ENCODE measurements at regions not wholly inside any gene's neighbourhood (a gene's known extent, or its start where the extent isn't known, plus 50 kb on each side); places are given as distances from the start of the nearest gene placed in this dataset.

DNA sequence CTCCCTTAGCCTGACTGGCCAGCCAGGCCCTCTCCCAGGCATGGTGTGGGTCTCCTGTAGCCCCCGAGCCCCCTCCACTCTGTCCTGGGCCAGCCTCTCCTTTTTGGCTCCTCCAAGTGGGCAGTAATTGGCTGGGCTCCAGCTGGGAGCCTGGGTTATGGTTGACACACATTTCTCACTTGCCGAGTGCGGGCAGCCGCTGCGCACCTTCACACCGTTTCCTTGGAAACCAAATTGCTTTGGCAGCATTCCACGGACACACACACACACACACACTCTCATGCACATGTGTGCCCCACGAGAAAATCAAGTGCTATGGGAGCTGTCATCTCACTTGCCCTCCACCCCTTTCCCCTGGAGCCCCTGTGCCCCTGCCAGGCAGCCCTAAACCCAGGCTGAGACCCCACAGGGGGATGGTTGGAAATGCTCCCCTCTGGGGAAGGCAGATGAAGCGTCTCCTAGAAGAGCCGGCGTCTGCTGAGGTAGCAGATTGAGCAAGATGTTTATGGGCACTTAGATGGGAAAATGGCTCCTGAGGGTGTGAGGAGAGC is 402.7 kb upstream of the TNRC6C start:
- TF ChIP-seq, protein P1, sequence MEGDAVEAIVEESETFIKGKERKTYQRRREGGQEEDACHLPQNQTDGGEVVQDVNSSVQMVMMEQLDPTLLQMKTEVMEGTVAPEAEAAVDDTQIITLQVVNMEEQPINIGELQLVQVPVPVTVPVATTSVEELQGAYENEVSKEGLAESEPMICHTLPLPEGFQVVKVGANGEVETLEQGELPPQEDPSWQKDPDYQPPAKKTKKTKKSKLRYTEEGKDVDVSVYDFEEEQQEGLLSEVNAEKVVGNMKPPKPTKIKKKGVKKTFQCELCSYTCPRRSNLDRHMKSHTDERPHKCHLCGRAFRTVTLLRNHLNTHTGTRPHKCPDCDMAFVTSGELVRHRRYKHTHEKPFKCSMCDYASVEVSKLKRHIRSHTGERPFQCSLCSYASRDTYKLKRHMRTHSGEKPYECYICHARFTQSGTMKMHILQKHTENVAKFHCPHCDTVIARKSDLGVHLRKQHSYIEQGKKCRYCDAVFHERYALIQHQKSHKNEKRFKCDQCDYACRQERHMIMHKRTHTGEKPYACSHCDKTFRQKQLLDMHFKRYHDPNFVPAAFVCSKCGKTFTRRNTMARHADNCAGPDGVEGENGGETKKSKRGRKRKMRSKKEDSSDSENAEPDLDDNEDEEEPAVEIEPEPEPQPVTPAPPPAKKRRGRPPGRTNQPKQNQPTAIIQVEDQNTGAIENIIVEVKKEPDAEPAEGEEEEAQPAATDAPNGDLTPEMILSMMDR (IDR thresholded peaks at IDR 0.05): no peak
- TF ChIP-seq POLR2A (IDR thresholded peaks at IDR 0.05): no peak
